PC-9 (cell line): ENCODE measurements at regions not wholly inside any gene's neighbourhood (a gene's known extent, or its start where the extent isn't known, plus 50 kb on each side); places are given as distances from the start of the nearest gene placed in this dataset.

Experiments used
- BruUV-seq: library from RNA; stranded (reverse); fragments of 400-500 nt; replicated peaks from 2 replicates; lab custom pipeline; 2021; lab: Mats Ljungman, UMichigan
- CTCF ChIA-PET: fragments of 300-600 bp; sonication (Branson Sonifier 250); formaldehyde crosslinking; loops from one replicate; lab custom pipeline; 2022; ENCODE audit warnings: antibody characterized with exemption; lab: Charles Lee
- POLR2A ChIA-PET: fragments of 300-600 bp; sonication (Branson Sonifier 250); formaldehyde crosslinking; loops from one replicate; lab custom pipeline; 2022; ENCODE audit warnings: antibody characterized with exemption; ENCODE audit not compliant: unreplicated experiment; lab: Charles Lee
- DNase-seq, 2 experiments: peaks; one replicate each; pipeline versions ENCODE4 v3.0.0 to v3.0.0-alpha.2; 2015 to 2022; ENCODE audit warnings: mixed read lengths in 1 of 2
- H2AFZ ChIP-seq: fragments of 200-600 bp; sonication (generic); 2 replicates; pipeline ENCODE4 v1.8.1; 2017; ENCODE audit warnings: antibody characterized with exemption
- H3F3A ChIP-seq: fragments of 200-600 bp; sonication (generic); 2 replicates; pipeline ENCODE4 v1.8.1; 2017; ENCODE audit warnings: antibody characterized with exemption, mild to moderate bottlenecking, low read depth; ENCODE audit not compliant: insufficient read depth
- H3K27ac ChIP-seq: fragments of 200-600 bp; sonication (generic); 2 replicates; pipeline ENCODE4 v1.6.1; 2016; ENCODE audit warnings: mixed run types
- H3K27me3 ChIP-seq: fragments of 200-600 bp; sonication (generic); 2 replicates; pipeline ENCODE4 v1.6.1; 2016; ENCODE audit warnings: low read depth, mixed run types; ENCODE audit not compliant: insufficient read depth
- H3K36me3 ChIP-seq: fragments of 200-600 bp; sonication (generic); 2 replicates; pipeline ENCODE4 v1.6.1; 2016; ENCODE audit warnings: low read depth, mixed run types
- H3K4me1 ChIP-seq: fragments of 200-600 bp; sonication (generic); replicated peaks from 2 replicates; pipeline ENCODE4 v1.6.1; 2016; ENCODE audit warnings: mixed run types; ENCODE audit not compliant: insufficient read depth
- H3K4me2 ChIP-seq: fragments of 200-600 bp; sonication (generic); 2 replicates; pipeline ENCODE4 v1.6.1; 2017; ENCODE audit warnings: mixed run types
- H3K4me3 ChIP-seq: fragments of 200-600 bp; sonication (generic); 2 replicates; pipeline ENCODE4 v1.6.1; 2016; ENCODE audit warnings: mixed run types
- H3K79me2 ChIP-seq: fragments of 200-600 bp; sonication (generic); 2 replicates; pipeline ENCODE4 v1.6.1; 2017; ENCODE audit warnings: low read depth, mixed run types
- H3K9me2 ChIP-seq: fragments of 200-600 bp; sonication (generic); 2 replicates; pipeline ENCODE4 v1.8.1; 2017; ENCODE audit warnings: mild to moderate bottlenecking; ENCODE audit not compliant: insufficient read depth
- H3K9me3 ChIP-seq: fragments of 200-600 bp; sonication (generic); 2 replicates; pipeline ENCODE4 v1.8.1; 2016; ENCODE audit warnings: low read depth; ENCODE audit not compliant: insufficient read depth
- H4K20me1 ChIP-seq: fragments of 200-600 bp; sonication (generic); 2 replicates; pipeline ENCODE4 v1.8.1; 2017; ENCODE audit not compliant: insufficient read depth
- EZH2 ChIP-seq: fragments of 200-600 bp; sonication (generic); IDR thresholded peaks from 2 replicates; pipeline ENCODE4 v1.8.0; 2017; ENCODE audit warnings: antibody characterized with exemption, low read depth
- intact Hi-C: fragments of 100-400 bp; cut with micrococcal nuclease; formaldehyde crosslinking; loops from one replicate; pipeline ENCODE4 v1.10.0; 2022; ENCODE audit not compliant: unreplicated experiment
- TF ChIP-seq, protein P1 (sequence below): fragments of 200-600 bp; sonication (generic); conservative IDR thresholded peaks from 2 replicates; pipeline ENCODE4 v1.6.1; 2017; ENCODE audit warnings: mixed run types, antibody characterized with exemption, mild to moderate bottlenecking, moderate library complexity

DNA sequence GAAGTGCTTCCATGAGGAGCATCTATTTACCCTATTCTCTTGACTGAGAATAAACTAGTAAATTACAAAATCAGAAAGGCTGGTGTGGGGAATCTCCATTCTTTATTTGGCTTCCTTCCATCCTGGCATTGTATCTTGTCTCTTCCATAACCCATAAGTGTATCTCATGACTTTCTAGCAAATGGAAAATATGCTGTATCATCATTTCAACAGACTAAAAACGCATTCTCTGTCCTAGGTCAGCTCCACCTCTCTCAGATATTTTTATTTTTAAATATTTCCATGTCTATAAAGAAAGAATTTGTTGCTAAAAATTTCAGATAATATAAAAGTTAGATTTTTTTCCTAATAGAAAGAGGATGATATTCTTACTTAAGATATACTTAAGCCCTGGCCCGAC lies 154.2 kb upstream of the MYO16 start:
- intact Hi-C loops = no loop called here
- no peaks in the 10 kb centered on the region for H3K9me2 ChIP-seq
- BruUV-seq = no TSS peak
- no peaks in the 10 kb centered on the region for H3K9me3 ChIP-seq
- H3K36me3 ChIP-seq = no peaks in the 10 kb centered on the region
- no peaks in the 10 kb centered on the region; the same call in 1 of the 2 replicates for H4K20me1 ChIP-seq
- ChIA-PET POLR2A (no interaction called here), CTCF (interaction anchor here (0.6 kb wide), 1 partner anchor 133 kb away, joined by 3 read pairs; no protein-coding TSS in a partner anchor)
- no peak overlapping the region for H3K4me3 ChIP-seq
- no peak overlapping the region for H3K27ac ChIP-seq
- no peaks in the 10 kb centered on the region for H3F3A ChIP-seq
- H3K27me3 ChIP-seq = 0 out of 2 replicates have a peak, but pooled peaks cover 7% of the 10 kb centered on the region
- no peak for DNase-seq
- no peak for TF ChIP-seq EZH2
- TF ChIP-seq, protein P1, sequence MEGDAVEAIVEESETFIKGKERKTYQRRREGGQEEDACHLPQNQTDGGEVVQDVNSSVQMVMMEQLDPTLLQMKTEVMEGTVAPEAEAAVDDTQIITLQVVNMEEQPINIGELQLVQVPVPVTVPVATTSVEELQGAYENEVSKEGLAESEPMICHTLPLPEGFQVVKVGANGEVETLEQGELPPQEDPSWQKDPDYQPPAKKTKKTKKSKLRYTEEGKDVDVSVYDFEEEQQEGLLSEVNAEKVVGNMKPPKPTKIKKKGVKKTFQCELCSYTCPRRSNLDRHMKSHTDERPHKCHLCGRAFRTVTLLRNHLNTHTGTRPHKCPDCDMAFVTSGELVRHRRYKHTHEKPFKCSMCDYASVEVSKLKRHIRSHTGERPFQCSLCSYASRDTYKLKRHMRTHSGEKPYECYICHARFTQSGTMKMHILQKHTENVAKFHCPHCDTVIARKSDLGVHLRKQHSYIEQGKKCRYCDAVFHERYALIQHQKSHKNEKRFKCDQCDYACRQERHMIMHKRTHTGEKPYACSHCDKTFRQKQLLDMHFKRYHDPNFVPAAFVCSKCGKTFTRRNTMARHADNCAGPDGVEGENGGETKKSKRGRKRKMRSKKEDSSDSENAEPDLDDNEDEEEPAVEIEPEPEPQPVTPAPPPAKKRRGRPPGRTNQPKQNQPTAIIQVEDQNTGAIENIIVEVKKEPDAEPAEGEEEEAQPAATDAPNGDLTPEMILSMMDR = no peak
- no peak overlapping the region for H2AFZ ChIP-seq
- H3K4me2 ChIP-seq = no peak overlapping the region
- no peaks in the 10 kb centered on the region for H3K79me2 ChIP-seq
- no peaks in the 10 kb centered on the region for H3K4me1 ChIP-seq

DNA sequence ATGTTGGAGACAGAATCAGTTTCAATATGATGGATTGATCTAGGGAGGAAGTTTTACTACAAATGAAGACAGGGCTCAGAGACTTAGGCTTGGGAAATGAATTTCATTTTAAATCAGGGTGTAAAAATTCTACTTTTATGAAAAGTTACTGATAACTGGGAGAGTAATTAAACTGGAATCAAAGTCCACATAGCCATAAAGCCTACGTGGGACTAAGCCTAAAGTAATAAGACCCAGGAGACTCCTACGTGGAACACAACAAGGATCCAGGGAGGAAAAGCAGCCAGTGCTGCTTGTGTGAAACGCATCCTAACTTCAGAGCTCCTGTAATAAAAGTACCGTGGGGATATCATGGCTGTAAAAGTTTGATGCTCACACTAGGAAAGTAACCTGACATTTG lies 152.0 kb upstream of the MYO16 start:
- Histone ChIP-seq H3K4me2 (no peak overlapping the region), H3K36me3 (no peaks in the 10 kb centered on the region), H4K20me1 (no peaks in the 10 kb centered on the region; the same call in 1 of the 2 replicates), H3K27ac (no peak overlapping the region), H3K4me1 (no peaks in the 10 kb centered on the region), H3F3A (no peaks in the 10 kb centered on the region), H3K9me2 (no peaks in the 10 kb centered on the region), H3K9me3 (no peaks in the 10 kb centered on the region), H3K4me3 (no peak overlapping the region), H2AFZ (no peak overlapping the region; the same call in 1 of the 2 replicates), H3K79me2 (no peaks in the 10 kb centered on the region), H3K27me3 (0 out of 2 replicates have a peak, but pooled peaks cover 7% of the 10 kb centered on the region)
- BruUV-seq = no TSS peak
- intact Hi-C loops = no loop called here
- TF ChIP-seq, protein P1 = no peak
- TF ChIP-seq EZH2 = no peak
- DNase-seq = no peak
- CTCF ChIA-PET = no interaction called here
- POLR2A ChIA-PET = no interaction called here

- BruUV-seq = no TSS peak
- Histone ChIP-seq H3K36me3 (no peaks in the 10 kb centered on the region), H3K4me3 (no peak overlapping the region), H3K9me3 (no peaks in the 10 kb centered on the region), H2AFZ (no peak overlapping the region), H4K20me1 (no peaks in the 10 kb centered on the region; the same call in 1 of the 2 replicates), H3K9me2 (no peaks in the 10 kb centered on the region), H3K4me1 (no peaks in the 10 kb centered on the region), H3F3A (no peaks in the 10 kb centered on the region), H3K79me2 (no peaks in the 10 kb centered on the region), H3K27ac (no peak overlapping the region), H3K27me3 (0 out of 2 replicates have a peak, but pooled peaks cover 7% of the 10 kb centered on the region), H3K4me2 (no peak overlapping the region)
- ChIA-PET POLR2A (no interaction called here), CTCF (no interaction called here)
- intact Hi-C loops = no loop called here
- DNase-seq = no peak
- TF ChIP-seq, protein P1 = no peak
These were observed 151.2 kb upstream of the MYO16 start for GRCh38 chr13:108478179-108478578.
